ENCODE measurements at regions not wholly inside any gene's neighbourhood (a gene's known extent, or its start where the extent isn't known, plus 50 kb on each side); places are given as distances from the start of the nearest gene placed in this dataset.

- DNase-seq (ENCODE audit: insufficient read length, low spot score) (no peak), FAIRE-seq (no peak)
- TF ChIP-seq TAF1 (IDR thresholded peaks at IDR 0.05; ENCODE audit: low read depth, low read length), result no peak
- TF ChIP-seq POU2F2 (IDR thresholded peaks at IDR 0.05; ENCODE audit: low read depth, low read length), result no peak
- no peak for TF ChIP-seq POLR2AphosphoS5 (IDR thresholded peaks at IDR 0.05; ENCODE audit: low read depth, low read length)
- TF ChIP-seq PAX5 (IDR thresholded peaks at IDR 0.05; ENCODE audit: insufficient read depth, low read length, severe bottlenecking), result no peak
- no peak for TF ChIP-seq POLR2A (IDR thresholded peaks at IDR 0.05; ENCODE audit: low read depth, low read length)
- TF ChIP-seq SPI1 (IDR thresholded peaks at IDR 0.05; ENCODE audit: low read depth, low read length), result no peak
Observed at GRCh38 chr15:47607695-47608094, 109.6 kb upstream of the SEMA6D start.

DNA sequence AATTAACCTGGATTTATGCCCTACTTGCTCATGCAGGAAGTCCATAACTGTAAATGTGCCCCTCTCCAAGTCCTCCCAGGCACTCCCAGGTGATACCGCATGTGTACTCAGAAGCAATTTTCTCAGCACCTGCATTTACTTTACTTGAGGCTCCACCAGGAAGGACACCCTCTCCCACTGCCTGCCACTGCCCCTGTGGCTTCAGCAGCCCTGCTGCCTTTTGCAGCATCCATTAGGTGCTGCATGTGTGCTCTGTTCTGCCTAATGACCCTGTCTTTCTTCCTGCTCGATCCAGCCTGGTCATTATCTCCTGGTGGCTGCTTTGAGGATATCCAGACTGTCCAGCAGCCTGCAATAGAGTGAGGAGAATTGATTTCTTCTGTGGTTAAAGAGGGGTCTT, 107.6 kb upstream of the SEMA6D start:
- TF ChIP-seq POU2F2 (IDR thresholded peaks at IDR 0.05; ENCODE audit: low read depth, low read length), result no peak
- FAIRE-seq (no peak), DNase-seq (ENCODE audit: insufficient read length, low spot score) (no peak)

DNA sequence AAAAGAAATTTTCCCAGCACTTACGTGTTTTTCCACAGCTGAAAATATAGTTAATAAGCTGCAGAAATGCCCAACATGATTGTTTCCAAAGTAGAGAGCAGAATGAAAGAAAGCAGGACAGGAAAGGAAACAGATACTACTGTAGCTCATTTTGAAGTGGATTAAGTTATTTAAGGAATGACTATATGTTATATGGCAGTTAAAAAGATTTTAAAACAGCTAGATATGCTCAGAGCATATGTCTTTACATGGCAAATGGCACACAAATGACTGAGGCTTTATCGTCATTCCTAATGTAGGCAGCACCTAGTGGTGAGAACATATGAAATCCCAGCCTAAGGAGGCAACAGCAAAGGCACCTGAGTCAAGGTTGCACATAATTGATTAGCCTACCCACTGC, 106.6 kb upstream of the SEMA6D start:
- DNase-seq (ENCODE audit: insufficient read length, low spot score), result no peak
- TF ChIP-seq PAX5 (IDR thresholded peaks at IDR 0.05; ENCODE audit: insufficient read depth, low read length, severe bottlenecking), result no peak
- TF ChIP-seq POLR2AphosphoS5 (IDR thresholded peaks at IDR 0.05; ENCODE audit: low read depth, low read length), result no peak
- TF ChIP-seq POLR2A (IDR thresholded peaks at IDR 0.05; ENCODE audit: low read depth, low read length), result no peak
- no peak for TF ChIP-seq SPI1 (IDR thresholded peaks at IDR 0.05; ENCODE audit: low read depth, low read length)
- no peak for TF ChIP-seq POU2F2 (IDR thresholded peaks at IDR 0.05; ENCODE audit: low read depth, low read length)
- peak; percentile 48 for FAIRE-seq

DNA sequence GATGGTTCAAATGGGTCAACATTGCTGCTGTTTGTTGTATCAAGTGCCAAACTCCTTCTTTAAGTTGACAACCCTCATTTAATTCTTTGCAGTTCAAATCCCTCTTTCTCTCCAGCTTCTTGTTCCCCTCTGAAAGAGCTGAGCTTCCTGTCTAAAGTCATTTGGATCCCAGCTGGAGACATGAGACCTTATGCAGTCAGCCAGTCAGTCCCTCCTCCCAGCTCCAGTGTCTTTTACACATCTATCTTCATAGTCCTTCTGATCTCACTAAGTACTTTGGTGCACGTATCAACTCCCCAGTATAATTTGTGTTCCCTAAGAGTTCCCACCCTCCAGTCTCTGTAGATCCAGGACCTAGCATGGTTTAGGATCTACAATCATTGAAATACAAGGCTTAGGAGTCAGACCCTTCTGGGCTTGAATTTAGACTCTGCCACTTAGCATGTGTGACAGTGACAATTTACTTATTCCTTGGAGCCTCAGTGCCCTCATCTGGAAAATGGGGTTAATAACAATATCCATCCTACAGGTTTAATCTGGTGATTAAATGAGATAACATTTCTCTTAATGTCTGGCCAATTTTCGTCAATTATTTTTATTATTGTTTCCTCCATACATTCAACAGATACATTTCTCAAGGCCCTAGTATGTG, 102.8 kb upstream of the SEMA6D start:
- TF ChIP-seq POLR2A (IDR thresholded peaks at IDR 0.05; ENCODE audit: low read depth, low read length) (no peak), TAF1 (IDR thresholded peaks at IDR 0.05; ENCODE audit: low read depth, low read length) (no peak), PAX5 (IDR thresholded peaks at IDR 0.05; ENCODE audit: insufficient read depth, low read length, severe bottlenecking) (no peak)
- DNase-seq (ENCODE audit: insufficient read length, low spot score) (no peak), FAIRE-seq (no peak)

DNA sequence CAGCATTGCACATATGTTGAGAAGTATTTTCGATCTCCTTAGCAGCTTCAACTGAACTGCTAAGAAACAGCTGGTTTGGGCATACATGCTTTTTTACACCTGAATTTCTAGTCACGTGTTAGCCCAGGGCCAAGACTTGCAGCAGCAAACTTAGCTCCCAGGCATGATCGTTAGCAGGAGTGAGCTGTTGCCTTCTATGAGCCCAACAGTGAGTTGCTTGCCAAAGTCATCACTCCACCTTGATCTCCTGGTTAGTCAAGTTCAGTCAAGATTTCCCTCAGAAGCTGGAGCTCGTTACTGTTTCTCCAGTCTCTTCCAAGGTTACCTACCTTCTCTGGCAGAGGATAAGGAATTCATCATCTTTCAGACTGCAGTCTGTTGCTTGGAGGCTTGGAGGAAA, 100.4 kb upstream of the SEMA6D start:
- no peak for TF ChIP-seq TAF1 (IDR thresholded peaks at IDR 0.05; ENCODE audit: low read depth, low read length)
- TF ChIP-seq POU2F2 (IDR thresholded peaks at IDR 0.05; ENCODE audit: low read depth, low read length), result no peak
- TF ChIP-seq PAX5 (IDR thresholded peaks at IDR 0.05; ENCODE audit: insufficient read depth, low read length, severe bottlenecking), result no peak
- no peak for TF ChIP-seq POLR2A (IDR thresholded peaks at IDR 0.05; ENCODE audit: low read depth, low read length)
- TF ChIP-seq POLR2AphosphoS5 (IDR thresholded peaks at IDR 0.05; ENCODE audit: low read depth, low read length), result no peak
- TF ChIP-seq SPI1 (IDR thresholded peaks at IDR 0.05; ENCODE audit: low read depth, low read length), result no peak
- no peak for FAIRE-seq
- DNase-seq (ENCODE audit: insufficient read length, low spot score), result no peak

GRCh38 chr15:47618241-47618640, 99.1 kb upstream of the SEMA6D start:
- TF ChIP-seq POLR2A (IDR thresholded peaks at IDR 0.05; ENCODE audit: low read depth, low read length) (no peak), SPI1 (IDR thresholded peaks at IDR 0.05; ENCODE audit: low read depth, low read length) (no peak), TAF1 (IDR thresholded peaks at IDR 0.05; ENCODE audit: low read depth, low read length) (no peak), POLR2AphosphoS5 (IDR thresholded peaks at IDR 0.05; ENCODE audit: low read depth, low read length) (no peak), POU2F2 (IDR thresholded peaks at IDR 0.05; ENCODE audit: low read depth, low read length) (no peak), PAX5 (IDR thresholded peaks at IDR 0.05; ENCODE audit: insufficient read depth, low read length, severe bottlenecking) (no peak)
- DNase-seq (ENCODE audit: insufficient read length, low spot score) (no peak), FAIRE-seq (no peak)

DNA sequence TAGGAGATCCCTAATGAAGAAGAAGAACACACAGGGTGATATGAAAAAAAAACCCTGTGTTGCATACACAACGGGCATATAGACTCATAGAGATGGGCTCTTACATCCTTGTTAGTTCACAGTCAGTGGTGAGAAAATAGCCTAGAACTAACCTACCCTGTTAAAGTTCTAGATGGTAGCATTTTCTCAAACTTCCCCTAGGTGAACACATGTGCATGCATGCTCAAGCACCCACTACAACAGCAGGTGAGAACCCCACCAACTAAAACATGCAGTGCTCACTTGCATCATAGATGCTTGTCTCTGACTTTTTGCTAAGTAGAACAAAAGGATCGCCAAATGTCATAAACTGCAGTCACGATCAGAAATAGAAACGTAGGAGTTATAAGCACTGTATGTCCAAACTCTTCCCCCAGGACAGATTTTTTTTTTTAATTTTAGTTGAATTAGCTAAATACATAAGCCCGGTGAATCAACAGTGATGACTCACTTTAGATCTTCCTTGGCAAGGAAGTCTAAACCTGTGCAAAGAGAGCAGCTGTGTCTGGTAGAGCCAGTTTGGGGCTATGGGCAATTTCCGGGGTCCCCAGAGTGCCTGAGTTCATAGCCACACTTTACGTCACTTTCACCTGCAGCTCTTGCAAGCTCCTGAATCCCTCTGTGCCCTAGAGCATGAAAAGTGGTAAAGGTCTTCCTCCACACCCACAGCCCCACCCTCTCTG, 96.2 kb upstream of the SEMA6D start:
- TF ChIP-seq PAX5 (IDR thresholded peaks at IDR 0.05; ENCODE audit: insufficient read depth, low read length, severe bottlenecking), result no peak
- no peak for TF ChIP-seq POU2F2 (IDR thresholded peaks at IDR 0.05; ENCODE audit: low read depth, low read length)
- no peak for TF ChIP-seq POLR2AphosphoS5 (IDR thresholded peaks at IDR 0.05; ENCODE audit: low read depth, low read length)
- TF ChIP-seq POLR2A (IDR thresholded peaks at IDR 0.05; ENCODE audit: low read depth, low read length), result no peak
- DNase-seq (ENCODE audit: insufficient read length, low spot score), result no peak
- FAIRE-seq, result no peak

DNA sequence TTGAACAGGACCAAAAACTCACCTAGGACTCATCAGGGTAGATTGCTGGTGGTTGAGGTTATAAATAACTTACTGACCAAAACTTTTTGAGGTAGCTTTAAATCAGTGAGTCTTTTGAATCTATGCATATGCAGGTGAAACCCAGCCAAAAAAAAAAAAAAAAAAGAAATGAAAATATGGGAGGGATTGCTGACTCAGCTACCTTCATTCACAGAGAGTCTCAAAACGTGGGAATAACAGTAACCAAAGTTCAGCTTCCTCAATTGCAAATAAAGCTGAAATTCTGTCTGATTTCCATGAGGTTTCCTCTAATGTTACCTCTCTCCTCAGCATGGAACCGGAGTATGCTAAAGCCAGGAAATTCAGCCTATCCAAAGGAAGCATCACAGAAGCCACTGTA, 95.2 kb upstream of the SEMA6D start:
- FAIRE-seq (no peak), DNase-seq (ENCODE audit: insufficient read length, low spot score) (no peak)
- TF ChIP-seq SPI1 (IDR thresholded peaks at IDR 0.05; ENCODE audit: low read depth, low read length), result no peak
- TF ChIP-seq POU2F2 (IDR thresholded peaks at IDR 0.05; ENCODE audit: low read depth, low read length), result no peak
- no peak for TF ChIP-seq TAF1 (IDR thresholded peaks at IDR 0.05; ENCODE audit: low read depth, low read length)
- no peak for TF ChIP-seq POLR2AphosphoS5 (IDR thresholded peaks at IDR 0.05; ENCODE audit: low read depth, low read length)
- no peak for TF ChIP-seq POLR2A (IDR thresholded peaks at IDR 0.05; ENCODE audit: low read depth, low read length)

DNA sequence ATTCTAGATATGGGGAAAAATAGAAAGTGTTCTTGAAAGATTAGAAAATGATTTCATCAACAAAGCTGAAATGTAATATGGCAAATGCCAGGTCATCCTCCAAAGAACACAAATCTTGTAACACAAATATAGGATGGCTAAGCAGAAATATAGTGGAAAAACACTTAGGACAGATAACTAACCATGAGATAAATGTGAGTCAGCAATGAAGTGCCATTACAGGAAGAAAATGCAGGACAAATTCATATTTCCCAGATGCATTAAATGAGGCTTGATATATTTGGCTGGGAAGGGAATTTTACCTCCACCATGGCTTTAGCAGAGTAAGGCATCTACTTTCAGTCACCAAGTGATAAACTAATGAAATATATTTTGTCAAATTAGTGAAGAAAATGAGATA, 92.8 kb upstream of the SEMA6D start:
- TF ChIP-seq TAF1 (IDR thresholded peaks at IDR 0.05; ENCODE audit: low read depth, low read length), result no peak
- FAIRE-seq, result no peak

GRCh38 chr15:47639042-47639441, 78.3 kb upstream of the SEMA6D start:
- TF ChIP-seq PAX5 (IDR thresholded peaks at IDR 0.05; ENCODE audit: insufficient read depth, low read length, severe bottlenecking) (no peak), POLR2A (IDR thresholded peaks at IDR 0.05; ENCODE audit: low read depth, low read length) (no peak), POLR2AphosphoS5 (IDR thresholded peaks at IDR 0.05; ENCODE audit: low read depth, low read length) (no peak), TAF1 (IDR thresholded peaks at IDR 0.05; ENCODE audit: low read depth, low read length) (no peak), POU2F2 (IDR thresholded peaks at IDR 0.05; ENCODE audit: low read depth, low read length) (no peak), SPI1 (IDR thresholded peaks at IDR 0.05; ENCODE audit: low read depth, low read length) (no peak)
- no peak for DNase-seq (ENCODE audit: insufficient read length, low spot score)
- FAIRE-seq, result no peak

More for the DNA sequence above, 92.8 kb upstream of the SEMA6D start:
- no peak for DNase-seq (ENCODE audit: insufficient read length, low spot score)
